Endothelial cell of umbilical vein (primary cell): ENCODE measurements at regions not wholly inside any gene's neighbourhood (a gene's known extent, or its start where the extent isn't known, plus 50 kb on each side); places are given as distances from the start of the nearest gene placed in this dataset.

Source experiments
- CTCF ChIP-seq, 2 donors: IDR thresholded peaks; 1 replicate in 1 of 2; 2 replicates in 1 of 2; pipeline ENCODE4 v1.5.1; 2011; ENCODE audit warnings: low read length in 2 of 2, mild to moderate bottlenecking in 2 of 2, moderate library complexity in 2 of 2, control low read depth in 1 of 2, inconsistent platforms in 1 of 2, low read depth in 1 of 2; ENCODE audit not compliant: insufficient read depth in 1 of 2; ENCODE audit errors: extremely low read depth in 1 of 2
- EZH2 ChIP-seq: IDR thresholded peaks from 2 replicates; pipeline ENCODE4 v1.6.1; 2012; ENCODE audit warnings: borderline replicate concordance, low read depth, mild to moderate bottlenecking, moderate library complexity, low read length, inconsistent platforms; ENCODE audit not compliant: severe bottlenecking
- GATA2 ChIP-seq: IDR thresholded peaks from 2 replicates; pipeline ENCODE4 v1.7.0; 2011; ENCODE audit warnings: low read depth, mild to moderate bottlenecking, moderate library complexity, mixed read lengths, low read length; ENCODE audit not compliant: insufficient read length, insufficient read depth
- JUN ChIP-seq: IDR thresholded peaks from 2 replicates; pipeline ENCODE4 v1.6.1; 2011; ENCODE audit warnings: borderline replicate concordance, low read depth; ENCODE audit not compliant: insufficient read length, insufficient read depth
- MAX ChIP-seq: IDR thresholded peaks from 2 replicates; pipeline ENCODE4 v1.6.1; 2011; ENCODE audit not compliant: insufficient read depth, insufficient read length
- MYC ChIP-seq: IDR thresholded peaks from one replicate; pipeline ENCODE4 v1.6.1; 2011; ENCODE audit warnings: mild to moderate bottlenecking, low read depth, low read length
- POLR2A ChIP-seq: IDR thresholded peaks from 2 replicates; pipeline ENCODE4 v1.6.1; 2012; ENCODE audit warnings: low read depth, mild to moderate bottlenecking, control low read depth, low read length
- POLR2AphosphoS5 ChIP-seq: IDR thresholded peaks from 2 replicates; pipeline ENCODE4 v1.6.1; 2012; ENCODE audit warnings: low read depth, mild to moderate bottlenecking, control low read depth, low read length, moderate library complexity; ENCODE audit not compliant: insufficient read depth

GRCh38 chr5:99054972-99055371, 126.2 kb upstream of the CHD1 start:
- TF ChIP-seq CTCF (IDR thresholded peaks at IDR 0.05; ENCODE audit: extremely low read depth in 1 of 2, insufficient read depth in 1 of 2, low read depth in 1 of 2, low read length in 2 of 2) (no peak), POLR2AphosphoS5 (no peak), POLR2A (no peak), EZH2 (no peak), MYC (no peak), MAX (no peak), JUN (peak; percentile 77), GATA2 (no peak)
